Brain microvascular endothelial cell (primary cell): ENCODE measurements at regions not wholly inside any gene's neighbourhood (a gene's known extent, or its start where the extent isn't known, plus 50 kb on each side); places are given as distances from the start of the nearest gene placed in this dataset.
"Not testable (repeated sequence)": the region's sequence is repeated elsewhere in the genome, so short reads cannot be mapped to it uniquely, and the experiment has no call there.

Source experiments
- DNase-seq: peaks from one replicate; pipeline ENCODE4 v3.0.0-alpha.2; 2020
- H3K27ac ChIP-seq: fragments of 250-450 bp; sonication (Bioruptor Pico); 2 replicates; pipeline ENCODE4 v1.5.1; 2020; ENCODE audit warnings: mild to moderate bottlenecking, moderate library complexity
- H3K27me3 ChIP-seq: fragments of 250-450 bp; sonication (Bioruptor Pico); replicated peaks from 2 replicates; pipeline ENCODE4 v1.5.1; 2020; ENCODE audit warnings: mild to moderate bottlenecking
- H3K36me3 ChIP-seq: fragments of 250-450 bp; sonication (Bioruptor Pico); replicated peaks from 2 replicates; pipeline ENCODE4 v1.5.1; 2020; ENCODE audit warnings: mild to moderate bottlenecking
- H3K4me3 ChIP-seq: 2 replicates; pipeline ENCODE4 v1.5.1; 2011; ENCODE audit warnings: low read depth, mild to moderate bottlenecking, control low read depth, low read length, moderate library complexity
- CTCF ChIP-seq: IDR thresholded peaks from 2 replicates; pipeline ENCODE4 v1.5.1; 2011; ENCODE audit warnings: low read depth, mild to moderate bottlenecking, moderate library complexity, low read length, control low read depth, inconsistent platforms; ENCODE audit errors: missing control alignments
- in situ Hi-C: cut with HindIII; loops from 2 replicates; pipeline ENCODE4 v1.10.0; 2017; ENCODE audit warnings: low sequenced_read_pairs, low pct_ligation_motif_present

DNA sequence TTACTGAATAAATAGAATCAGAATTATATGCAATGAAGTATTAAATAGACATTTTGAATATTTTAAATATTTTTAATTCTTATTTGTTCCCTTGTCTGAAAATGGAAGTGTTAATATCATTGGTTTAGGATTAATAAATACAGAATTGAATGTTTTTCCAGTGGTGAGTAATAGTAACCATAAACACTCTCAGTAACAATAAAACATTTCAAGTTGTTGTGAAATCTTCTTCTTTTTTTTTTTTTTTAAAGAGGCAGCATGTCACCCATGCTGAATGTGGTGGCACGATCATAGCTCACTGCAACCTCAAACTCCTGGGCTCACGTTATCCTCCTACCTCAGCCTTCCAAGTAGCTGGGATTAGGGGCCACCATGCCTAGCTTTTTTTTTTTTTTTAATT lies 86.2 kb upstream of the ZBTB18 start:
- in situ Hi-C loops, result no loop called here
- Histone ChIP-seq H3K27me3 (no peaks in the 10 kb centered on the region), H3K36me3 (no peaks in the 10 kb centered on the region), H3K4me3 (no peak overlapping the region), H3K27ac (no peak overlapping the region)
- no peak for DNase-seq
- TF ChIP-seq CTCF, result no peak

DNA sequence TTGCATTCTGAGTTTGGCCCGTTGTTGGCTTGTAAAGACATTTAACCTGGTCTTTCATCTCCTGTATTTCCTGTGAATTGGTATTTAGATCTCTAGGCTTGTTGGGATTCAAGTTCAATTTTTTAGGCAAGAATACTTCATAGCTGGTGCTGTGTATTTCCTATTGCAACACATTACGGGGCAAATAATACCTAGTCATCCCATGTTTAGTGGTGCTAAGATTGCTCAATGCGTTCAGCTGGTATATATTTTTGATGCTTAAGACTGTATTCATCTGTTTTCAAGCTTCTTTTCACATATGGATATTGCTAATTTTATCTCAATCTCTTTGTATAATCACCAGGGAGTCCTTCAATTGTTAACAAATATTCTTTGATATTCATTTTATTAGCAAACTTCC lies 87.5 kb upstream of the ZBTB18 start:
- Histone ChIP-seq H3K27ac (no peak overlapping the region), H3K4me3 (no peak overlapping the region), H3K36me3 (no peaks in the 10 kb centered on the region), H3K27me3 (no peaks in the 10 kb centered on the region)
- no peak for DNase-seq
- in situ Hi-C loops, result no loop called here
- TF ChIP-seq CTCF, result no peak

GRCh38 chr1:243962541-243962940 lies 88.5 kb upstream of the ZBTB18 start:
- no peak for TF ChIP-seq CTCF
- DNase-seq, result no peak
- H3K27ac ChIP-seq, result no peak overlapping the region
- no peak overlapping the region for H3K4me3 ChIP-seq
- H3K36me3 ChIP-seq, result no peaks in the 10 kb centered on the region
- no peaks in the 10 kb centered on the region for H3K27me3 ChIP-seq
- in situ Hi-C loops, result no loop called here

DNA sequence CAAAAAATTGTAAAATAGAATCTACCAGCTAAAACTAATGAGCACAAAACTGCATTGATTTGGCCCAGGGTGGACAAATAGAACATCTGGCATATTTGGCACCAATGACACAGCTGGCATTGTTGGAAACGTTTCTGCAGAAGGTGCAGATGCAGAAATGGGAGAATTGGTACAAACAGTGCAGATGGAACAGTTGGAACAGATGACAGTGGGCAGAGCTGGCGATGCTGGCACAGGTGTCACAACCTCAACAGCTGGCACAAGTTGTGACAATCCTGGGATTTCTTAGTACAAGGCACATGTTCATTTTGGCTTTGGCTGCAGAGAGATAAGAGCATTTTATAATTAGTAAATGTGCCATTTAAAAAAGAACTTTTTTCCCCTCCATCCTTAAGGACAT lies 91.1 kb upstream of the ZBTB18 start:
- no peak overlapping the region for H3K27ac ChIP-seq
- DNase-seq, result no peak
- no peaks in the 10 kb centered on the region for H3K27me3 ChIP-seq
- no peak overlapping the region for H3K4me3 ChIP-seq
- in situ Hi-C loops, result no loop called here
- no peak for TF ChIP-seq CTCF
- no peaks in the 10 kb centered on the region for H3K36me3 ChIP-seq

DNA sequence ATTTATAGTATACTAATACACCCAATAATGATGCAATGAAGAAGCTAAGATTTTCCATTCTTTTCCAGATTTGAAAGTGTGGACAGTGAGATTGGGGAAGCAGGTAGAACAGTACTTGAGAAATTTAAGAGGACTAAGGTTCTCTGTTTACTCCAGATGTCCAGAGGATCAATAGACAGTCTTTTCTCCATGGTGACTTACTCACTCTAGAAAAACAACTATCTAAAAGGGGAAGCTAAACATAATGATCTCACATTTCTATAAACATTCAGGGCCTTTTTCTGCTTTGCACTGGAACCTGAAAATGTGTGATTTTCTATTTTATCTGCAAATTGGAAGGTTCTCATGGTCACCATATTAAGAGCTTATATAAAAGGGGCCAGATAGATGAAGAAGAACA lies 93.9 kb upstream of the ZBTB18 start:
- Histone ChIP-seq H3K27me3 (no peaks in the 10 kb centered on the region), H3K27ac (no peak overlapping the region), H3K36me3 (no peaks in the 10 kb centered on the region), H3K4me3 (no peak overlapping the region)
- in situ Hi-C loops, result no loop called here
- no peak for TF ChIP-seq CTCF
- DNase-seq, result no peak

- no peak for DNase-seq
- Histone ChIP-seq H3K27ac (no peak overlapping the region), H3K36me3 (no peaks in the 10 kb centered on the region), H3K27me3 (no peaks in the 10 kb centered on the region), H3K4me3 (no peak overlapping the region)
- TF ChIP-seq CTCF, result no peak
- in situ Hi-C loops, result no loop called here
Observed at GRCh38 chr1:243956450-243956849, 94.6 kb upstream of the ZBTB18 start.

DNA sequence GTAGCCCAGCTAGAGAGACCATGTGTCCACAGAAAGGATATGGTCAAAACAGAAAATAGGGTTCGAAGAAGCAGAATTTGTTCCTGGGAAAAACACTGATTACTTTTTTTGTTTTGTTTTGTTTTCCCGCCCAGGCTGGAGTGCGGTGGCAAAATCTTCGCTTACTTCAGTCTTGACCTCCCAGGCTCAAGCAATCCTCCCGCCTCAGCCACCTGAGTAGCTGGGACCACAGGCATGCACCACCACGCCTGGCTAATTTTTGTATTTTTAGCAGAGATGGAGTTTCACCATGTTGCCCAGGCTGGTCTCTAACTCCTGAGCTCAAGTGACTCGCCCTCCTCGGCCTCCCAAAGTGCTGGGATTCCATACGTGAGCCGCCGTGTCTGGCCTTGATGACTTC lies 99.9 kb upstream of the ZBTB18 start:
- H3K27ac ChIP-seq, DNase-seq, H3K36me3 ChIP-seq, H3K4me3 ChIP-seq, H3K27me3 ChIP-seq, in situ Hi-C loops: not testable (repeated sequence)
